ENCODE measurements at regions not wholly inside any gene's neighbourhood (a gene's known extent, or its start where the extent isn't known, plus 50 kb on each side); places are given as distances from the start of the nearest gene placed in this dataset.

- no peak for DNase-seq (ENCODE audit: low spot score)
- H3K4me3 ChIP-seq = no peak overlapping the region
- no peaks in the 10 kb centered on the region for H3K4me1 ChIP-seq
Measured at GRCh38 chr1:216923601-216924000, 200.4 kb upstream of the ESRRG start.

GRCh38 chr1:216922406-216922805, 199.2 kb upstream of the ESRRG start:
- H3K9me3 ChIP-seq = no peaks in the 10 kb centered on the region
- no peak for DNase-seq (ENCODE audit: low spot score)
- H3K36me3 ChIP-seq = no peaks in the 10 kb centered on the region
- H3K4me1 ChIP-seq = no peaks in the 10 kb centered on the region
- H3K27me3 ChIP-seq = no peaks in the 10 kb centered on the region
- H3K4me3 ChIP-seq = no peak overlapping the region
- H3K27ac ChIP-seq = no peak overlapping the region
- TF ChIP-seq CTCF (IDR thresholded peaks at IDR 0.05) = no peak

More at GRCh38 chr1:216923601-216924000, 200.4 kb upstream of the ESRRG start:
- no peak for TF ChIP-seq CTCF (IDR thresholded peaks at IDR 0.05)
- no peaks in the 10 kb centered on the region for H3K36me3 ChIP-seq
- no peak overlapping the region for H3K27ac ChIP-seq
- no peaks in the 10 kb centered on the region for H3K27me3 ChIP-seq
- H3K9me3 ChIP-seq = no peaks in the 10 kb centered on the region

GRCh38 chr1:216921866-216922265, 198.6 kb upstream of the ESRRG start:
- Histone ChIP-seq H3K4me3 (no peak overlapping the region), H3K36me3 (no peaks in the 10 kb centered on the region), H3K9me3 (no peaks in the 10 kb centered on the region), H3K27ac (no peak overlapping the region), H3K27me3 (no peaks in the 10 kb centered on the region), H3K4me1 (no peaks in the 10 kb centered on the region)
- TF ChIP-seq CTCF (IDR thresholded peaks at IDR 0.05) = no peak
- no peak for DNase-seq (ENCODE audit: low spot score)

- no peak overlapping the region for H3K27ac ChIP-seq
- no peaks in the 10 kb centered on the region for H3K36me3 ChIP-seq
- TF ChIP-seq CTCF (IDR thresholded peaks at IDR 0.05) = no peak
- H3K27me3 ChIP-seq = no peaks in the 10 kb centered on the region
- H3K4me1 ChIP-seq = no peaks in the 10 kb centered on the region
- DNase-seq (ENCODE audit: low spot score) = no peak
- H3K9me3 ChIP-seq = no peaks in the 10 kb centered on the region
- no peak overlapping the region for H3K4me3 ChIP-seq
Measured at GRCh38 chr1:216919060-216919970, 196.1 kb upstream of the ESRRG start.

GRCh38 chr1:216916890-216917438, 193.7 kb upstream of the ESRRG start:
- no peak for DNase-seq (ENCODE audit: low spot score)
- H3K27ac ChIP-seq = no peak overlapping the region
- no peaks in the 10 kb centered on the region for H3K4me1 ChIP-seq
- H3K4me3 ChIP-seq = no peak overlapping the region
- H3K36me3 ChIP-seq = no peaks in the 10 kb centered on the region
- H3K9me3 ChIP-seq = no peaks in the 10 kb centered on the region
- no peaks in the 10 kb centered on the region for H3K27me3 ChIP-seq
- TF ChIP-seq CTCF (IDR thresholded peaks at IDR 0.05) = no peak
